WTC11 (cell line): ENCODE measurements at regions not wholly inside any gene's neighbourhood (a gene's known extent, or its start where the extent isn't known, plus 50 kb on each side); places are given as distances from the start of the nearest gene placed in this dataset.

Source experiments
- ATAC-seq: fragments of 200-7000 bp; cut with Tn5 transposase; 2 replicates; pipeline ENCODE4 v1.10.0; 2021; ENCODE audit warnings: mild to moderate bottlenecking, moderate library complexity
- CTCF ChIA-PET: fragments of 300-600 bp; sonication (Branson Sonifier 250); formaldehyde crosslinking; loops from one replicate; lab custom pipeline; 2021; ENCODE audit warnings: antibody characterized with exemption; lab: Charles Lee
- POLR2A ChIA-PET: fragments of 350-600 bp; sonication (Branson Sonifier 250); formaldehyde crosslinking; loops from one replicate; lab custom pipeline; 2021; ENCODE audit warnings: antibody characterized with exemption; lab: Charles Lee
- DNase-seq: peaks from one replicate; pipeline ENCODE4 v3.0.0; 2021; ENCODE audit warnings: low spot score
- H3K27ac Mint-ChIP-seq: 2 replicates; pipeline ENCODE4 v1.8.0; 2021; ENCODE audit warnings: mixed read lengths
- H3K27me3 Mint-ChIP-seq: 2 replicates; pipeline ENCODE4 v1.8.0; 2021; ENCODE audit warnings: low read depth, mild to moderate bottlenecking, moderate library complexity, mixed read lengths
- H3K36me3 Mint-ChIP-seq: 2 replicates; pipeline ENCODE4 v1.8.0; 2021; ENCODE audit warnings: mixed read lengths
- H3K4me1 Mint-ChIP-seq: 2 replicates; pipeline ENCODE4 v1.8.0; 2022; ENCODE audit warnings: mixed read lengths
- H3K4me3 Mint-ChIP-seq: 2 replicates; pipeline ENCODE4 v1.8.0; 2021; ENCODE audit warnings: mild to moderate bottlenecking, moderate library complexity, mixed read lengths
- H3K9me3 Mint-ChIP-seq: 2 replicates; pipeline ENCODE4 v1.8.0; 2021; ENCODE audit warnings: mixed read lengths
- ATF1 ChIP-seq: sonication (generic); formaldehyde crosslinking; IDR thresholded peaks from 2 replicates; pipeline ENCODE4 v1.8.1; 2023; ENCODE audit warnings: mild to moderate bottlenecking, moderate library complexity, missing genetic modification reagents
- CREB1 ChIP-seq: sonication (generic); formaldehyde crosslinking; IDR thresholded peaks from 2 replicates; pipeline ENCODE4 v1.8.0; 2023; ENCODE audit warnings: mild to moderate bottlenecking, missing genetic modification reagents
- ERG ChIP-seq: fragments of 250-450 bp; sonication (Bioruptor Pico); IDR thresholded peaks from 2 replicates; pipeline ENCODE4 v1.8.0; 2021; ENCODE audit warnings: mild to moderate bottlenecking
- ETV6 ChIP-seq: sonication (generic); formaldehyde crosslinking; IDR thresholded peaks from 2 replicates; pipeline ENCODE4 v1.8.1; 2022; ENCODE audit warnings: mild to moderate bottlenecking, missing genetic modification reagents
- FOXJ3 ChIP-seq: sonication (generic); formaldehyde crosslinking; IDR thresholded peaks from 2 replicates; pipeline ENCODE4 v1.9.0; 2021; ENCODE audit warnings: missing genetic modification reagents, mild to moderate bottlenecking, borderline replicate concordance
- FOXP1 ChIP-seq: sonication (generic); formaldehyde crosslinking; IDR thresholded peaks from 2 replicates; pipeline ENCODE4 v1.8.0; 2022; ENCODE audit warnings: missing genetic modification reagents, mild to moderate bottlenecking, moderate library complexity, borderline replicate concordance
- HMGA2 ChIP-seq: fragments of 250-450 bp; sonication (Bioruptor Pico); IDR thresholded peaks from 2 replicates; pipeline ENCODE4 v1.4.0; 2021; ENCODE audit warnings: mild to moderate bottlenecking, moderate library complexity
- IRF2 ChIP-seq: sonication (generic); formaldehyde crosslinking; IDR thresholded peaks from 2 replicates; pipeline ENCODE4 v1.8.0; 2022; ENCODE audit warnings: low read depth, missing genetic modification reagents, borderline replicate concordance
- JAZF1 ChIP-seq: fragments of 250-450 bp; sonication (Bioruptor Pico); IDR thresholded peaks from 2 replicates; pipeline ENCODE4 v1.9.0; 2021; ENCODE audit warnings: moderate library complexity, mild to moderate bottlenecking, inconsistent platforms
- MYBL2 ChIP-seq: sonication (generic); formaldehyde crosslinking; IDR thresholded peaks from 2 replicates; pipeline ENCODE4 v1.8.1; 2023; ENCODE audit warnings: mild to moderate bottlenecking, moderate library complexity, missing genetic modification reagents
- NR1H2 ChIP-seq: sonication (generic); formaldehyde crosslinking; IDR thresholded peaks from 2 replicates; pipeline ENCODE4 v1.9.0; 2021; ENCODE audit warnings: mild to moderate bottlenecking, moderate library complexity, missing genetic modification reagents
- PRDM15 ChIP-seq: sonication (generic); formaldehyde crosslinking; IDR thresholded peaks from 2 replicates; pipeline ENCODE4 v1.8.0; 2022; ENCODE audit warnings: missing genetic modification reagents
- PRRX2 ChIP-seq: fragments of 250-450 bp; sonication (Bioruptor Pico); IDR thresholded peaks from 2 replicates; pipeline ENCODE4 v1.8.0; 2021; ENCODE audit warnings: mild to moderate bottlenecking
- RORB ChIP-seq: fragments of 250-450 bp; sonication (Bioruptor Pico); IDR thresholded peaks from 2 replicates; pipeline ENCODE4 v1.9.0; 2021; ENCODE audit warnings: mild to moderate bottlenecking
- SP1 ChIP-seq: sonication (generic); formaldehyde crosslinking; conservative IDR thresholded peaks from 2 replicates; pipeline ENCODE4 v1.8.1; 2022; ENCODE audit warnings: missing genetic modification reagents
- TP53 ChIP-seq: sonication (generic); formaldehyde crosslinking; IDR thresholded peaks from 2 replicates; pipeline ENCODE4 v1.8.1; 2023; ENCODE audit warnings: mild to moderate bottlenecking, missing genetic modification reagents
- ZMAT4 ChIP-seq: fragments of 250-450 bp; sonication (Bioruptor Pico); IDR thresholded peaks from 2 replicates; pipeline ENCODE4 v1.9.0; 2021; ENCODE audit warnings: mild to moderate bottlenecking
- ZNF232 ChIP-seq: sonication (generic); formaldehyde crosslinking; IDR thresholded peaks from 2 replicates; pipeline ENCODE4 v1.8.0; 2022; ENCODE audit warnings: mild to moderate bottlenecking, missing genetic modification reagents
- ZNF671 ChIP-seq: fragments of 250-450 bp; sonication (Bioruptor Pico); IDR thresholded peaks from 2 replicates; pipeline ENCODE4 v1.8.0; 2021; ENCODE audit warnings: mild to moderate bottlenecking

- ChIA-PET POLR2A (no interaction called here), CTCF (interaction anchor here (1.4 kb wide), 1 partner anchor 21 kb away, joined by 3 read pairs; no protein-coding TSS in a partner anchor)
- DNase-seq (no peak), ATAC-seq (no peak)
- TF ChIP-seq PRRX2 (CRISPR knock-in tag) (no peak), ZNF671 (CRISPR knock-in tag) (no peak), RORB (no peak), MYBL2 (CRISPR knock-in tag) (no peak), ETV6 (CRISPR knock-in tag) (no peak), HMGA2 (no peak), TP53 (CRISPR knock-in tag) (no peak)
- peaks cover 4% of the 10 kb centered on the region for H3K4me1 Mint-ChIP-seq
- H3K27me3 Mint-ChIP-seq: no peaks in the 10 kb centered on the region; the same call in 1 of the 2 replicates
- peaks cover 19% of the 10 kb centered on the region for H3K9me3 Mint-ChIP-seq
- no peak overlapping the region for H3K4me3 Mint-ChIP-seq
- H3K27ac Mint-ChIP-seq: no peak overlapping the region
- peaks cover 9% of the 10 kb centered on the region for H3K36me3 Mint-ChIP-seq
Measured at GRCh38 chr2:133908171-133908570, 339.9 kb upstream of the NCKAP5 start.

GRCh38 chr2:133918141-133918540 is 335.7 kb upstream of the MGAT5 start:
- ChIA-PET POLR2A (no interaction called here), CTCF (no interaction called here)
- H3K27me3 Mint-ChIP-seq: no peaks in the 10 kb centered on the region
- no peak overlapping the region for H3K4me3 Mint-ChIP-seq
- H3K4me1 Mint-ChIP-seq: no peaks in the 10 kb centered on the region
- peaks cover 11% of the 10 kb centered on the region; the same call in 1 of the 2 replicates for H3K9me3 Mint-ChIP-seq
- DNase-seq: no peak
- H3K36me3 Mint-ChIP-seq: no peaks in the 10 kb centered on the region
- TF ChIP-seq CREB1 (CRISPR knock-in tag): no peak
- TF ChIP-seq, all 79 proteins: peak for 0
- no peak for ATAC-seq
- H3K27ac Mint-ChIP-seq: no peak overlapping the region

GRCh38 chr2:133919285-133919684 is 334.6 kb upstream of the MGAT5 start:
- POLR2A ChIA-PET: no interaction called here
- no peaks in the 10 kb centered on the region for H3K36me3 Mint-ChIP-seq
- TF ChIP-seq FOXP1 (CRISPR knock-in tag): no peak
- no peak for TF ChIP-seq IRF2 (CRISPR knock-in tag)
- TF ChIP-seq NR1H2 (CRISPR knock-in tag): no peak
- TF ChIP-seq ATF1: no peak
- no peak for TF ChIP-seq JAZF1
- TF ChIP-seq HMGA2: no peak
- no peak for TF ChIP-seq SP1
- no peak for TF ChIP-seq PRDM15 (CRISPR knock-in tag)
- no peak for TF ChIP-seq ERG (CRISPR knock-in tag)
- TF ChIP-seq ZNF232 (CRISPR knock-in tag): no peak
- TF ChIP-seq FOXJ3: no peak
- no peak for TF ChIP-seq ZMAT4
- no peak for TF ChIP-seq TP53 (CRISPR knock-in tag)
- no peak for ATAC-seq
- H3K4me3 Mint-ChIP-seq: no peak overlapping the region
- no peak for DNase-seq
- H3K4me1 Mint-ChIP-seq: no peaks in the 10 kb centered on the region
- CTCF ChIA-PET: no interaction called here
- H3K9me3 Mint-ChIP-seq: peaks cover 11% of the 10 kb centered on the region; the same call in 1 of the 2 replicates
- no peak overlapping the region for H3K27ac Mint-ChIP-seq
- no peaks in the 10 kb centered on the region for H3K27me3 Mint-ChIP-seq
